ENCODE measurements at regions not wholly inside any gene's neighbourhood (a gene's known extent, or its start where the extent isn't known, plus 50 kb on each side); places are given as distances from the start of the nearest gene placed in this dataset.

- TF ChIP-seq CHD7 (IDR thresholded peaks at IDR 0.05; ENCODE audit: insufficient replicate concordance, low read length) (no peak), TCF12 (IDR thresholded peaks at IDR 0.05; ENCODE audit: low read depth, low read length) (no peak), SP1 (IDR thresholded peaks at IDR 0.05; ENCODE audit: low read depth, low read length) (no peak), CREB1 (IDR thresholded peaks at IDR 0.05) (no peak), SIX5 (IDR thresholded peaks at IDR 0.05; ENCODE audit: low read depth, low read length) (no peak), SUZ12 (IDR thresholded peaks at IDR 0.05; ENCODE audit: low read length) (no peak)
Observed at GRCh38 chr9:134539586-134540194, 101.9 kb upstream of the COL5A1 start (continued).
